ENCODE measurements at regions not wholly inside any gene's neighbourhood (a gene's known extent, or its start where the extent isn't known, plus 50 kb on each side); places are given as distances from the start of the nearest gene placed in this dataset.

DNA sequence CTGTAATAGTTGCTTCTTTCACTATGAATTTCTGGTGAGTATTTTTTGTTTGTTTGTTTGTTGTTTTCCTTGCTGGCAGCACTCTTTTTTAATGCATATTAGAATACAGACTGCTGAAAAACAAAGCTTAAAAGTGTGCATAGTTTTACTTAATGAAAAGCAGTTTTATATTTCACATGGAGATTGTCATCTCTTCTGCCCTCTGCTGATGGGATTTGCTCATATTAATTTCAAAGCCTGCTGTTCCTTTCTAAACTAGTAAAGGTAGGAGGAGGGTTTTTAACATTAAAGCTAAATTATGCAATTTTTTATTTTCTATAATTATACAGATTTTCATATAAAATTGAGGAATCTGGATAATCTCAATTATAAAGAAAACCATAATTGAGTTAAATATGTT is 692.6 kb upstream of the SLITRK1 start:
- TF ChIP-seq CTCF (conservative IDR thresholded peaks at IDR 0.05): peak; percentile 63
- no peak overlapping the region for H3K27ac ChIP-seq

GRCh38 chr13:84571264-84571663 is 689.0 kb upstream of the SLITRK1 start:
- H3K27ac ChIP-seq: no peak overlapping the region
- peak; percentile 42 for TF ChIP-seq CTCF (conservative IDR thresholded peaks at IDR 0.05)

DNA sequence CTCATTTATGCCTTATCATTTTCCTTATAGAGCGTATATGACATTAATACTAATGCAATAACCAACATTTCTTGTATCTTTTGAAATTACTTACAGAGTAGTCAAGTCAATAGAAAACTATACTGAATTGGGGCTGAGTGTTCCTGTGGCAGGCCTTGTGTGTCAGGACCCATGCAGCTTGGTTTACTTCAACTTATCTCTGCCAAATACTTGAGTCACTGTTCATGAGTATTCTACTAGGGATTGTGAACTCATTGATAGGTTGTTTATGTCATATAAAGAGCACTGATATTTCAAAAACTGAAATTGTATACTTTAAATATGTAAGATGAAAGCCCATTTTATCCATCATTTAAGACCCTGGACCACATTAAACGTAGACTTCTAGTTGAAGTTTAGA is 688.6 kb upstream of the SLITRK1 start:
- no peak for TF ChIP-seq CTCF (conservative IDR thresholded peaks at IDR 0.05)
- H3K27ac ChIP-seq: no peak overlapping the region

- H3K27ac ChIP-seq: no peak overlapping the region
- no peak for TF ChIP-seq CTCF (conservative IDR thresholded peaks at IDR 0.05)
Observed at GRCh38 chr13:84569366-84569765, 687.1 kb upstream of the SLITRK1 start.

GRCh38 chr13:84567848-84568247 is 685.6 kb upstream of the SLITRK1 start:
- H3K27ac ChIP-seq: no peak overlapping the region
- no peak for TF ChIP-seq CTCF (conservative IDR thresholded peaks at IDR 0.05)

GRCh38 chr13:84566780-84567179 is 684.5 kb upstream of the SLITRK1 start:
- no peak overlapping the region for H3K27ac ChIP-seq
- no peak for TF ChIP-seq CTCF (conservative IDR thresholded peaks at IDR 0.05)

GRCh38 chr13:84563611-84564010 is 681.3 kb upstream of the SLITRK1 start:
- no peak overlapping the region for H3K27ac ChIP-seq
- no peak for TF ChIP-seq CTCF (conservative IDR thresholded peaks at IDR 0.05)

GRCh38 chr13:84553227-84553626 is 671.0 kb upstream of the SLITRK1 start:
- no peak for TF ChIP-seq CTCF (conservative IDR thresholded peaks at IDR 0.05)
- no peak overlapping the region for H3K27ac ChIP-seq

All from VCaP (cell line).